GM12878 (cell line): ENCODE measurements at regions not wholly inside any gene's neighbourhood (a gene's known extent, or its start where the extent isn't known, plus 50 kb on each side); places are given as distances from the start of the nearest gene placed in this dataset.

Experiments
- ATAC-seq: fragments of 200-7000 bp; cut with Tn5 transposase; 3 replicates; pipeline ENCODE4 v1.9.1; 2020; ENCODE audit warnings: mild to moderate bottlenecking, moderate library complexity
- BruUV-seq: library from RNA; stranded (reverse); fragments of 400-500 nt; replicated peaks from 2 replicates; lab custom pipeline; 2021; lab: Mats Ljungman, UMichigan
- CTCF ChIA-PET: fragments of 300-600 bp; sonication (Branson Sonifier 250); formaldehyde crosslinking; extraction: SDS; loops from one replicate; lab custom pipeline; 2021; ENCODE audit warnings: inconsistent platforms; lab: Yijun Ruan, JAX
- POLR2A ChIA-PET: fragments of 350-600 bp; formaldehyde crosslinking; extraction: SDS; loops from one replicate; lab custom pipeline; 2021; ENCODE audit warnings: inconsistent platforms; lab: Charles Lee
- RAD21 ChIA-PET: fragments of 300-600 bp; sonication (Branson Sonifier 250); formaldehyde crosslinking; loops from one replicate; lab custom pipeline; 2023; ENCODE audit warnings: antibody characterized with exemption; ENCODE audit not compliant: unreplicated experiment; lab: Charles Lee
- SMC1A ChIA-PET: fragments of 300-600 bp; sonication (Branson Sonifier 250); formaldehyde crosslinking; loops from one replicate; lab custom pipeline; 2023; ENCODE audit not compliant: unreplicated experiment, uncharacterized antibody; lab: Charles Lee
- DNase-seq: peaks from one replicate; pipeline ENCODE4 v3.0.0-alpha.2; 2011; ENCODE audit warnings: low read depth, low spot score
- FAIRE-seq: peaks from 3 replicates; lab custom pipeline; 2011; peaks lifted over from hg19 to GRCh38; lab: Jason Lieb, UNC
- H2AFZ ChIP-seq: 2 replicates; pipeline ENCODE4 v1.6.0; 2011; ENCODE audit warnings: low read depth, low read length, control low read depth; ENCODE audit not compliant: control insufficient read depth
- H3K27ac ChIP-seq: 2 replicates; pipeline ENCODE4 v1.5.1; 2011; ENCODE audit warnings: control low read depth; ENCODE audit not compliant: control insufficient read depth, insufficient read depth
- H3K27me3 ChIP-seq, 2 experiments: replicated peaks in 1 of 2; 2 replicates each; pipeline versions ENCODE4 v1.6.0 to v1.6.1; 2011; ENCODE audit warnings: low read length in 1 of 2; ENCODE audit not compliant: control insufficient read depth in 2 of 2, insufficient read depth in 2 of 2
- H3K36me3 ChIP-seq, 2 experiments: 2 replicates each; pipeline ENCODE4 v1.5.1; 2011; ENCODE audit warnings: low read length in 1 of 2; ENCODE audit not compliant: control insufficient read depth in 2 of 2, insufficient read depth in 2 of 2
- H3K4me1 ChIP-seq: 2 replicates; pipeline ENCODE4 v1.6.1; 2011; ENCODE audit warnings: mild to moderate bottlenecking, low read length, moderate library complexity, mixed read lengths; ENCODE audit not compliant: control insufficient read depth, insufficient read depth
- H3K4me2 ChIP-seq: 2 replicates; pipeline ENCODE4 v1.6.0; 2011; ENCODE audit warnings: control low read depth; ENCODE audit not compliant: control insufficient read depth, insufficient read depth
- H3K4me3 ChIP-seq: fragments of 200-600 bp; sonication (generic); 2 replicates; pipeline ENCODE4 v1.5.1; 2016
- H3K79me2 ChIP-seq: 2 replicates; pipeline ENCODE4 v1.6.0; 2011; ENCODE audit warnings: low read length; ENCODE audit not compliant: control insufficient read depth, insufficient read depth
- H3K9ac ChIP-seq: 2 replicates; pipeline ENCODE4 v1.8.0; 2011; ENCODE audit warnings: low read length, control low read depth, mixed read lengths; ENCODE audit not compliant: control insufficient read depth, insufficient read depth
- H3K9me3 ChIP-seq: replicated peaks from 3 replicates; pipeline ENCODE4 v1.5.1; 2011; ENCODE audit warnings: mild to moderate bottlenecking, low read length; ENCODE audit not compliant: control insufficient read depth, insufficient read depth
- H4K20me1 ChIP-seq: 2 replicates; pipeline ENCODE4 v1.6.0; 2011; ENCODE audit not compliant: control insufficient read depth, insufficient read depth
- ATF3 ChIP-seq: IDR thresholded peaks from 2 replicates; pipeline ENCODE4 v1.6.1; 2011; ENCODE audit warnings: low read depth, mild to moderate bottlenecking, low read length, moderate library complexity, borderline replicate concordance; ENCODE audit errors: extremely low read depth
- CBFB ChIP-seq: IDR thresholded peaks from 2 replicates; pipeline ENCODE4 v1.6.1; 2016; ENCODE audit warnings: antibody characterized with exemption, low read depth
- JUNB ChIP-seq: IDR thresholded peaks from 2 replicates; pipeline ENCODE4 v1.6.1; 2016; ENCODE audit warnings: antibody characterized with exemption, mild to moderate bottlenecking
- MEF2A ChIP-seq: IDR thresholded peaks from 2 replicates; pipeline ENCODE4 v1.6.1; 2011; ENCODE audit warnings: low read depth, mild to moderate bottlenecking, low read length, moderate library complexity; ENCODE audit not compliant: insufficient read depth
- MEF2B ChIP-seq: fragments of 450-650 bp; IDR thresholded peaks from 2 replicates; pipeline ENCODE4 v1.6.1; 2018; ENCODE audit warnings: mild to moderate bottlenecking, moderate library complexity; ENCODE audit not compliant: partially characterized antibody, poor library complexity, severe bottlenecking
- NFIC ChIP-seq: IDR thresholded peaks from 2 replicates; pipeline ENCODE4 v1.6.1; 2012; ENCODE audit warnings: low read depth, mild to moderate bottlenecking, inconsistent platforms, low read length, moderate library complexity
- PML ChIP-seq: IDR thresholded peaks from 2 replicates; pipeline ENCODE4 v1.6.1; 2012; ENCODE audit warnings: low read length, inconsistent platforms
- RB1 ChIP-seq: fragments of 450-650 bp; formaldehyde crosslinking; IDR thresholded peaks from 2 replicates; pipeline ENCODE4 v1.6.1; 2017; ENCODE audit warnings: mild to moderate bottlenecking, borderline replicate concordance
- STAT3 ChIP-seq: IDR thresholded peaks from 2 replicates; pipeline ENCODE4 v1.6.1; 2011; ENCODE audit warnings: low read depth, low read length, improper control_type of control experiment
- YBX1 ChIP-seq: fragments of 450-650 bp; IDR thresholded peaks from 2 replicates; pipeline ENCODE4 v1.6.1; 2016; ENCODE audit warnings: antibody characterized with exemption
- WGBS: methylation state at CpG from one replicate; pipeline ENCODE4 v1.1.6; 2016; ENCODE audit warnings: low lambda C conversion rate; ENCODE audit not compliant: insufficient replicate concordance, insufficient coverage; ENCODE audit errors: missing lambda C conversion rate; 5-methylcytosine and 5-hydroxymethylcytosine counted together
- in situ Hi-C: fragments of 300-500 bp; cut with MboI; formaldehyde crosslinking; loops from 9 replicates; pipeline ENCODE4 v1.14.3; 2018; ENCODE audit warnings: mixed read lengths
- intact Hi-C: fragments of 100-400 bp; cut with micrococcal nuclease; formaldehyde crosslinking; loops from one replicate; pipeline ENCODE4 v1.14.2; 2022; ENCODE audit not compliant: unreplicated experiment
- TF ChIP-seq, protein P1 (sequence below): fragments of 450-650 bp; IDR thresholded peaks from 2 replicates; pipeline ENCODE4 v1.6.1; 2016; ENCODE audit warnings: mild to moderate bottlenecking
- TF ChIP-seq, protein P2 (sequence below): IDR thresholded peaks from 2 replicates; pipeline ENCODE4 v1.6.1; 2012; ENCODE audit warnings: low read depth, low read length, improper control_type of control experiment

- TF ChIP-seq MEF2A (0 out of 2 replicates have a peak, but pooled peaks have one; percentile 22), JUNB (0 out of 2 replicates have a peak, but pooled peaks have one; percentile 9), MEF2B (no peak), STAT3 (no peak), NFIC (0 out of 2 replicates have a peak, but pooled peaks have one; percentile 28), YBX1 (no peak), CBFB (0 out of 2 replicates have a peak, but pooled peaks have one; percentile 24), PML (0 out of 2 replicates have a peak, but pooled peaks have one; percentile 12)
- TF ChIP-seq, protein P1, sequence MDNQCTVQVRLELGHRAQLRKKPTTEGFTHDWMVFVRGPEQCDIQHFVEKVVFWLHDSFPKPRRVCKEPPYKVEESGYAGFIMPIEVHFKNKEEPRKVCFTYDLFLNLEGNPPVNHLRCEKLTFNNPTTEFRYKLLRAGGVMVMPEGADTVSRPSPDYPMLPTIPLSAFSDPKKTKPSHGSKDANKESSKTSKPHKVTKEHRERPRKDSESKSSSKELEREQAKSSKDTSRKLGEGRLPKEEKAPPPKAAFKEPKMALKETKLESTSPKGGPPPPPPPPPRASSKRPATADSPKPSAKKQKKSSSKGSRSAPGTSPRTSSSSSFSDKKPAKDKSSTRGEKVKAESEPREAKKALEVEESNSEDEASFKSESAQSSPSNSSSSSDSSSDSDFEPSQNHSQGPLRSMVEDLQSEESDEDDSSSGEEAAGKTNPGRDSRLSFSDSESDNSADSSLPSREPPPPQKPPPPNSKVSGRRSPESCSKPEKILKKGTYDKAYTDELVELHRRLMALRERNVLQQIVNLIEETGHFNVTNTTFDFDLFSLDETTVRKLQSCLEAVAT: no peak
- TF ChIP-seq, protein P2, sequence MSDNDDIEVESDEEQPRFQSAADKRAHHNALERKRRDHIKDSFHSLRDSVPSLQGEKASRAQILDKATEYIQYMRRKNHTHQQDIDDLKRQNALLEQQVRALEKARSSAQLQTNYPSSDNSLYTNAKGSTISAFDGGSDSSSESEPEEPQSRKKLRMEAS: no peak
These were observed 76.3 kb upstream of the ARHGEF3 start (continued) for GRCh38 chr3:56878074-56878473.

GRCh38 chr3:56876916-56877315 lies 75.2 kb upstream of the ARHGEF3 start:
- TF ChIP-seq ATF3 (no peak), RB1 (no peak)
- Histone ChIP-seq H3K79me2 (no peaks in the 10 kb centered on the region), H3K4me2 (no peak overlapping the region), H3K27me3 (no peaks in the 10 kb centered on the region), H4K20me1 (no peaks in the 10 kb centered on the region), H3K4me3 (no peak overlapping the region), H3K36me3 (no peaks in the 10 kb centered on the region; a peak in 1 of 4 replicates), H3K9me3 (no peaks in the 10 kb centered on the region), H3K27ac (no peak overlapping the region), H2AFZ (no peak overlapping the region), H3K9ac (no peak overlapping the region), H3K4me1 (no peaks in the 10 kb centered on the region; the same call in 1 of the 2 replicates)
- ChIA-PET SMC1A (interaction anchor here (0.7 to 1.5 kb wide), 8 partner anchors 12 to 142 kb away, joined by 3 to 5 read pairs (median 3); no protein-coding TSS in a partner anchor), CTCF (interaction anchor here (0.8 to 1.9 kb wide), 6 partner anchors 14 to 174 kb away, joined by 3 to 7 read pairs (median 4); no protein-coding TSS in a partner anchor), RAD21 (interaction anchor here (1.7 kb wide), 1 partner anchor 13 kb away, joined by 7 read pairs; no protein-coding TSS in a partner anchor), POLR2A (interaction anchor here (1.3 kb wide), 1 partner anchor 10 kb away, joined by 3 read pairs; no protein-coding TSS in a partner anchor)
- 63% methylated on average over 3 of the region's 3 CpGs for WGBS
- ATAC-seq (no peak), FAIRE-seq (no peak), DNase-seq (no peak)
- BruUV-seq: no TSS peak
- in situ Hi-C loops (no loop called here), intact Hi-C loops (no loop called here)
